ENCODE measurements at regions not wholly inside any gene's neighbourhood (a gene's known extent, or its start where the extent isn't known, plus 50 kb on each side); places are given as distances from the start of the nearest gene placed in this dataset.

DNA sequence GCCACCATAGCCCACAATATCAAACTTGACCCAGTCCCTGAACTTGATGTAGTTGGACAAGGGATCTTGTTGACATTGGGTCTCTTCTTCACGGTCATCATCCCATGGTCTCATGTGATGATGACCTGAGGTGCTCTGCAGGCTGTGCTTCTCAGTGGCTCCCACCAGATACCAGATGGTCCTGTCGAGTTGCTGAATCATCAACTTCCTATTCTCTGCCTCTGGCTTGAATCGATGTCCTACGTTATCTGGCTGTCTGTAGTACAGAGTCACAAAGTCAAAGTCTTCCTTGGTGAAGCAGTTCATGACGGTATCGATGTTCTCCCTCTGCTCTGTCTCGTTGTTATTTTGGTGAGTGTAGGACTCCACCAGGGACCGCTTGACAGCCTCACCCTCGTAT lies 145.7 kb upstream of the ALDH3B2 start:
- TF ChIP-seq SRF (IDR thresholded peaks at IDR 0.05; ENCODE audit: low read depth) (no peak), POLR2A (IDR thresholded peaks at IDR 0.05; ENCODE audit: borderline replicate concordance, extremely low read depth, insufficient read depth, insufficient read length) (no peak), ZNF274 (IDR thresholded peaks at IDR 0.05; ENCODE audit: low read depth, low read length) (no peak), CEBPB (IDR thresholded peaks at IDR 0.05; ENCODE audit: low read depth) (no peak)

Data from HCT116 (cell line).